ENCODE measurements at regions not wholly inside any gene's neighbourhood (a gene's known extent, or its start where the extent isn't known, plus 50 kb on each side); places are given as distances from the start of the nearest gene placed in this dataset.

DNA sequence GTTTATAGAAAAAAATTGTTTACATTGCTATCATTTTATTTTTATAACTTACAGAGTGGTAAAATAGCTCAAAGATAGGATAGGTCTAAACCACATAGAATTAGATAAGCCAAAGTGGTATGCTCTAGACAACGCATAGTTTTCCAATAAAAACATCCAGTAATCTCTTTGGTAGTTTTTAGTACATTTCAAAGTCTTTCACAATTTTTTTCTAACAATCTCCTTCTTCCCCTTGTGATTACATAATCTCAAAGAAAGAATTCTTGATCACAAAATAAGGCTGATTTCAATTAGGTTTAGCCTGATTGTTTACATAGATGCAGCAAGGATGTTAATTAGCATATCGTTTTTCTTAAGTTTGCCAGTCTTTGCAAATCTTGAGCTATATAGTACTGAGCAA is 460.0 kb downstream of the FUT8 start:
- H3K27ac ChIP-seq: no peak overlapping the region
- H3K4me1 ChIP-seq: no peaks in the 10 kb centered on the region
- DNase-seq (ENCODE audit: low spot score in 2 of 2): no peak
- H3K27me3 ChIP-seq: no peaks in the 10 kb centered on the region
- H3K9me3 ChIP-seq: no peaks in the 10 kb centered on the region
- intact Hi-C loops (cut with DNase I): no loop called here
- TF ChIP-seq, protein P1, sequence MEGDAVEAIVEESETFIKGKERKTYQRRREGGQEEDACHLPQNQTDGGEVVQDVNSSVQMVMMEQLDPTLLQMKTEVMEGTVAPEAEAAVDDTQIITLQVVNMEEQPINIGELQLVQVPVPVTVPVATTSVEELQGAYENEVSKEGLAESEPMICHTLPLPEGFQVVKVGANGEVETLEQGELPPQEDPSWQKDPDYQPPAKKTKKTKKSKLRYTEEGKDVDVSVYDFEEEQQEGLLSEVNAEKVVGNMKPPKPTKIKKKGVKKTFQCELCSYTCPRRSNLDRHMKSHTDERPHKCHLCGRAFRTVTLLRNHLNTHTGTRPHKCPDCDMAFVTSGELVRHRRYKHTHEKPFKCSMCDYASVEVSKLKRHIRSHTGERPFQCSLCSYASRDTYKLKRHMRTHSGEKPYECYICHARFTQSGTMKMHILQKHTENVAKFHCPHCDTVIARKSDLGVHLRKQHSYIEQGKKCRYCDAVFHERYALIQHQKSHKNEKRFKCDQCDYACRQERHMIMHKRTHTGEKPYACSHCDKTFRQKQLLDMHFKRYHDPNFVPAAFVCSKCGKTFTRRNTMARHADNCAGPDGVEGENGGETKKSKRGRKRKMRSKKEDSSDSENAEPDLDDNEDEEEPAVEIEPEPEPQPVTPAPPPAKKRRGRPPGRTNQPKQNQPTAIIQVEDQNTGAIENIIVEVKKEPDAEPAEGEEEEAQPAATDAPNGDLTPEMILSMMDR (IDR thresholded peaks at IDR 0.05): no peak
- no peak overlapping the region for H3K4me3 ChIP-seq
- no peaks in the 10 kb centered on the region for H3K36me3 ChIP-seq

DNA sequence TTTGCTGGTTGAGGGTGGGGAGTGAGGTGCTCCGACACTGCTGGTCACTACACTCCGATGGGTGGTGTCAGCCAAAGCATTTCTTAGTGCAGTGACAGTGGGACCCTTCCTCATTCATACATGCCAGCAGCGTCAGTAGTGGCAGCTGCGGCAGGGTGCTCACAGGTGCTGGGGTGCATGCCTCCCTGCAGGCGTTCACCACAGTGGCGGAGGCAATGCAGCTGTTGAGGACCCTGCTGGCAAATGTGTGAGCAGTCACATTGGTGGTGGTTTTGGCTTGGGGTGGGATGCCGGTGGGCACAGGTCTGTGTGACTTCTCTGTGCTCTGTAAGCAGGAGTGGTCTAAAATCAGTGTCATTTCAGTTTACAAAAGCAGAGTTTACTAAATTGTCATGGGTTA is 464.6 kb downstream of the FUT8 start:
- intact Hi-C loops (cut with DNase I): no loop called here

DNA sequence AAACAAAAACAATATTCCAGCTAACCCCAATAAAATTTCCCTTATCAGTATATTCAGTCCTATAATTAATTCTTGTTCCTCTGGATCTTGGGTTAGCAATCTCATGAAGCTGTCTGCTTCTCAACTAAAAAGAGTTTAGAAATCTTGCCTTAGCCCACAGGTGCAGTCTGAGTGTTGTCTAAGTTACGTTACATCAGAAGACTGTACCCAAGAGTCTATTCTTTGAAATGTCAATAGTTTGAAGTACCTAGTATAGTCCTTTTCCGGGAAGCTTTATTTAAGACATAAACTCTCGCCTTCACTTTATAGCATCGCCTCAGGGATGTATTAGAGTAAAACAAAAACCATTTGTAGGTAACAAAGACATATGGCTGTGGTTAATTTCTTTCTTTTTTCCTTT is 465.1 kb downstream of the FUT8 start:
- H3K4me1 ChIP-seq: no peaks in the 10 kb centered on the region
- H3K4me3 ChIP-seq: no peak overlapping the region
- intact Hi-C loops (cut with DNase I): no loop called here
- no peaks in the 10 kb centered on the region for H3K9me3 ChIP-seq
- no peak for DNase-seq (ENCODE audit: low spot score in 2 of 2)
- H3K27ac ChIP-seq: no peak overlapping the region
- no peaks in the 10 kb centered on the region for H3K27me3 ChIP-seq
- no peaks in the 10 kb centered on the region for H3K36me3 ChIP-seq
- TF ChIP-seq, protein P1 (IDR thresholded peaks at IDR 0.05): no peak

More for the DNA sequence above, 464.6 kb downstream of the FUT8 start:
- no peak for DNase-seq (ENCODE audit: low spot score in 2 of 2)
- no peaks in the 10 kb centered on the region for H3K27me3 ChIP-seq
- no peak overlapping the region for H3K4me3 ChIP-seq
- H3K4me1 ChIP-seq: no peaks in the 10 kb centered on the region
- H3K36me3 ChIP-seq: no peaks in the 10 kb centered on the region
- TF ChIP-seq, protein P1 (IDR thresholded peaks at IDR 0.05): no peak
- H3K9me3 ChIP-seq: no peaks in the 10 kb centered on the region
- H3K27ac ChIP-seq: no peak overlapping the region

DNA sequence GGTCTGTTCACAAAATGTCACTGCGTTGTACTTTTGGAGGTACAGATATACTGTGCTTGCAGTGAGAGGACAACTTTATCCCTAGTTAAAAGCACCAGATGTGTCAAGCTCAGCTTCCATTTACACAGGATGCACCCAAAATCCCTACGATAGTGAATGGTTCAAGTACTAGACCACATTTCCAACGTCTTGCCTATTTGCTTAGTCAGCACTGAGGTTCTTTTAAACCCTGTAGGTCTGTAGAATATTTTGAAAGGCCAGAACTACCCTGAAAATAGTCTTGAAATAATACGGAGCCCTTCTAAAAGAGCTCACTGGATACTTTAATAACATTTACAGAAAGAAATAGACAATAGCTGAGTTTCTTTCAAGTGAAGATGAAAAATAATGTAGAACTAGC is 466.1 kb downstream of the FUT8 start:
- TF ChIP-seq, protein P1 (IDR thresholded peaks at IDR 0.05): no peak
- no peak overlapping the region for H3K4me3 ChIP-seq
- no peaks in the 10 kb centered on the region for H3K27me3 ChIP-seq
- no peaks in the 10 kb centered on the region for H3K4me1 ChIP-seq
- no peaks in the 10 kb centered on the region for H3K36me3 ChIP-seq
- no peak overlapping the region for H3K27ac ChIP-seq
- intact Hi-C loops (cut with DNase I): no loop called here
- no peaks in the 10 kb centered on the region for H3K9me3 ChIP-seq
- DNase-seq (ENCODE audit: low spot score in 2 of 2): no peak

DNA sequence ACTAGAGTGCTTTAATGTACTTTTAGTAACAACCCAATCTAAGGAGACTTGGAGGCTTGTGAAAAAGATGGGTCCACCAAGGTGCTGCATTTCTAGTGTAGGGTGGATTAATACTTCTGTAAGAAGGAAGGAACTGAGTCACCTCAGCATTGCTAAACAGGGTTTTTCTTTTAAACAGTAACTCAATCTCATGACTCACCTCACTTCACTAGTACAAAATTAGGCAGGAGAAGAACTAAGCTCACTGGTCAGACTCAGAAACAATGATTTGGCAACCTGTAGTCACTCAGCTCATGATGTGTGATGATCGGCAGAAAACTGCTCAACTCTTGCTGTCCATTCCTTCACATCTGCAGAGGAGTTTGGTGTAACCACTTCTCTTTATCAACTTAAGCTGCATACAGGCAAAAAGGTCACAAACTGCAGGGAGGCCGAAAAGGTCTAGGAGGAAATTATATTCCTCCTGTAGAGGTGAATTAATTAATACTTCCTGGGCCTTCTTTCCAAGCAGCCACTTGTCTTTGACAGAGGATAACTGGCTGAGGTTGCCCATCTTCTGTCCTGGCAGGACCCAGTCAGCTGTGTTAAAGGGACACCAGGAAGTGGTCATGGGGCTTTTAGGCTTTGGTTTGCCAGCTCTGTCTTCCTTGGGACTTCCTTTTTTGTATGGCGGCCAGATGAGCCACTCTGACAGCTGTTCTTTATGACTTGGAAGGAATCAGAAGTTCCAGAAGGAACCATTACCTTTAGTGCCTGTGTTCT is 466.9 kb downstream of the FUT8 start:
- TF ChIP-seq, protein P1 (IDR thresholded peaks at IDR 0.05): no peak
- Histone ChIP-seq H3K36me3 (no peaks in the 10 kb centered on the region), H3K4me3 (no peak overlapping the region), H3K27me3 (no peaks in the 10 kb centered on the region), H3K9me3 (no peaks in the 10 kb centered on the region), H3K4me1 (no peaks in the 10 kb centered on the region), H3K27ac (no peak overlapping the region)
- DNase-seq (ENCODE audit: low spot score in 2 of 2): no peak
- intact Hi-C loops (cut with DNase I): no loop called here

DNA sequence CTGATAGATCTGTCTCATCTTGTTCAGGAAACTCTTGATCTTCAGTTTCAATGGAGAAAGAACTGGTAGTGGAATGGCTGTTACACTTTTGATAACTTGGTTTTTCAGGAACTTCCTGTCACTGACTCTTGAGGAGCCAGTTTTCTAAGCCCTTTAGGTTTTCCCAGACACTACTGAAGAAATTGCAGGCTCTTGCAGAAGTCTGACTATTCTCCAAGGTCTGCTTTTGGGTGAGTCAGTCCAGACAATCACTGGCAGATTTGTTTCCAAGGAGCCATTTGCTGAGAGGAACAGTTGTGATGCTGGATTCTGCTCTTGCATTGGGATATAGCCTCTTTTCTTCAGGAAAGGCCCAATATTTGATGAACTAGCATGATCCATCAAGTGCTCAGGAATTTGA is 468.0 kb downstream of the FUT8 start:
- intact Hi-C loops (cut with DNase I): no loop called here

More for the DNA sequence above, 468.0 kb downstream of the FUT8 start:
- no peak overlapping the region for H3K4me3 ChIP-seq
- H3K36me3 ChIP-seq: no peaks in the 10 kb centered on the region
- no peaks in the 10 kb centered on the region for H3K9me3 ChIP-seq
- TF ChIP-seq, protein P1 (IDR thresholded peaks at IDR 0.05): no peak
- H3K27me3 ChIP-seq: no peaks in the 10 kb centered on the region
- H3K4me1 ChIP-seq: no peaks in the 10 kb centered on the region
- no peak overlapping the region for H3K27ac ChIP-seq
- DNase-seq (ENCODE audit: low spot score in 2 of 2): no peak

Data from ascending aorta (tissue), 2 donors.